ENCODE measurements at regions not wholly inside any gene's neighbourhood (a gene's known extent, or its start where the extent isn't known, plus 50 kb on each side); places are given as distances from the start of the nearest gene placed in this dataset.

DNA sequence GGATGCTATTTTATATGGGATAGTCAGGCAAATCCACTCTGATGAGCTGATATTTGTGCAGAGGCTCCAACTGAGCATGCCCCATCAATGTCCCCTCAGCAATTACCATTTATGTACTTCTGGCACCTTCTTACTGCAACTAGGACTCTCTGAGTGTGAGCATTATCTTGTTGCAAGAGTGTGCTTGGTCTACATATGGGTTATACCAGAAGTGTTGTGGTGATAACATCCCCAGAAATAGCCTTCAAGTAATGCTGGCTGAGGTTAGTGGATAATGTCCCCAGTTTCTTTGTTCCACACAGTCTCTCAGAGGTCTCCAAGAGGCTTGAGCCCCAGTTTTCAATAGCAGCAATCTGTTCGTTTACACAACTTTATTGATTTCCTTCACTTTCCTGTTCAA, 408.6 kb downstream of the JRKL start (continued):
- TF ChIP-seq, protein P1, sequence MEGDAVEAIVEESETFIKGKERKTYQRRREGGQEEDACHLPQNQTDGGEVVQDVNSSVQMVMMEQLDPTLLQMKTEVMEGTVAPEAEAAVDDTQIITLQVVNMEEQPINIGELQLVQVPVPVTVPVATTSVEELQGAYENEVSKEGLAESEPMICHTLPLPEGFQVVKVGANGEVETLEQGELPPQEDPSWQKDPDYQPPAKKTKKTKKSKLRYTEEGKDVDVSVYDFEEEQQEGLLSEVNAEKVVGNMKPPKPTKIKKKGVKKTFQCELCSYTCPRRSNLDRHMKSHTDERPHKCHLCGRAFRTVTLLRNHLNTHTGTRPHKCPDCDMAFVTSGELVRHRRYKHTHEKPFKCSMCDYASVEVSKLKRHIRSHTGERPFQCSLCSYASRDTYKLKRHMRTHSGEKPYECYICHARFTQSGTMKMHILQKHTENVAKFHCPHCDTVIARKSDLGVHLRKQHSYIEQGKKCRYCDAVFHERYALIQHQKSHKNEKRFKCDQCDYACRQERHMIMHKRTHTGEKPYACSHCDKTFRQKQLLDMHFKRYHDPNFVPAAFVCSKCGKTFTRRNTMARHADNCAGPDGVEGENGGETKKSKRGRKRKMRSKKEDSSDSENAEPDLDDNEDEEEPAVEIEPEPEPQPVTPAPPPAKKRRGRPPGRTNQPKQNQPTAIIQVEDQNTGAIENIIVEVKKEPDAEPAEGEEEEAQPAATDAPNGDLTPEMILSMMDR (conservative IDR thresholded peaks at IDR 0.05; ENCODE audit: low read depth in 2 of 2) = no peak
- TF ChIP-seq EZH2 (IDR thresholded peaks at IDR 0.05; ENCODE audit: low read depth, unreplicated experiment) (no peak), EZH2phosphoT487 (IDR thresholded peaks at IDR 0.05; ENCODE audit: unreplicated experiment) (no peak), CREB1 (CRISPR knock-in tag; IDR thresholded peaks at IDR 0.05; ENCODE audit: low read depth) (no peak), POLR2AphosphoS5 (IDR thresholded peaks at IDR 0.05; ENCODE audit: low read depth) (no peak), ZNF331 (CRISPR knock-in tag; IDR thresholded peaks at IDR 0.05; ENCODE audit: low read depth) (no peak), NANOG (IDR thresholded peaks at IDR 0.05; ENCODE audit: borderline replicate concordance) (no peak), ZNF114 (CRISPR knock-in tag; IDR thresholded peaks at IDR 0.05) (no peak)

DNA sequence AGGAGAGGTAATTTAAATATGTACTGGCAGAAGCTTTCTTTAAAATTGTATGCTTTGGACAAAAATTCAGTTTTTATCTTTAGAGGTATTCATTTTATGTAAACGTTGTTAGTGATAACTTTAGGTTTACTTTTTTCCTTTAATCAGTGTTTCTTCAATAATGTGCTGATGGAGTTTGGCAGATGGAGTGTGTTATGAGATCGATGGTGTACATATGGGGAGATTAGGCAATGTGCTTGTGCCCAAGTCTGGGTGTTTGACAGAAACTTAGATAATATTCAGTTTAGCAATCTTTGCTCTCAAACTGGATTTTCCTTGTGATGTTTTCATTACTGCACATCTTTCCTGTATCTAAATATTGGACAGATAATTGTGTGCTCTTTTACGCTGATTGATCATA, 425.4 kb downstream of the JRKL start:
- Histone ChIP-seq H3F3A (replicated peaks; ENCODE audit: low read depth) (no peaks in the 10 kb centered on the region), H2AFZ (no peak overlapping the region), H3K4me1 (ENCODE audit: insufficient read depth) (no peaks in the 10 kb centered on the region), H3K27me3 (ENCODE audit: insufficient read depth) (no peaks in the 10 kb centered on the region), H3K9me2 (ENCODE audit: insufficient read depth) (0 out of 2 replicates have a peak, but pooled peaks cover 3% of the 10 kb centered on the region), H3K4me2 (no peak overlapping the region), H3K79me2 (replicated peaks; ENCODE audit: insufficient read depth) (no peaks in the 10 kb centered on the region), H3K36me3 (ENCODE audit: insufficient read depth) (no peaks in the 10 kb centered on the region), H3K4me3 (no peak overlapping the region), H4K20me1 (replicated peaks; ENCODE audit: insufficient read depth) (no peaks in the 10 kb centered on the region), H3K27ac (ENCODE audit: low read depth) (no peak overlapping the region)
- Mint-ChIP-seq H3K36me3 (ENCODE audit: low read depth) (no peaks in the 10 kb centered on the region), H3K9me3 (no peaks in the 10 kb centered on the region; the same call in 2 of the 3 replicates), H3K4me3 (no peak overlapping the region), H3K27me3 (ENCODE audit: insufficient read depth, low read depth, poor library complexity) (peaks cover 2% of the 10 kb centered on the region), H3K4me1 (peaks cover 6% of the 10 kb centered on the region; the same call in 2 of the 3 replicates), H3K27ac (no peak overlapping the region)
- no peak for DNase-seq (ENCODE audit: low spot score)
- ATAC-seq = no peak
- TF ChIP-seq ZNF114 (CRISPR knock-in tag; IDR thresholded peaks at IDR 0.05) (no peak), STAT1 (IDR thresholded peaks at IDR 0.05; ENCODE audit: unreplicated experiment) (no peak), ZNF462 (CRISPR knock-in tag; IDR thresholded peaks at IDR 0.05) (no peak), REST (IDR thresholded peaks at IDR 0.05; ENCODE audit: unreplicated experiment) (no peak), EZH2 (IDR thresholded peaks at IDR 0.05; ENCODE audit: low read depth, unreplicated experiment) (no peak), ZNF331 (CRISPR knock-in tag; IDR thresholded peaks at IDR 0.05; ENCODE audit: low read depth) (no peak), EZH2phosphoT487 (IDR thresholded peaks at IDR 0.05; ENCODE audit: unreplicated experiment) (no peak), CREB1 (CRISPR knock-in tag; IDR thresholded peaks at IDR 0.05; ENCODE audit: low read depth) (no peak), NANOG (IDR thresholded peaks at IDR 0.05; ENCODE audit: borderline replicate concordance) (no peak), POLR2AphosphoS5 (IDR thresholded peaks at IDR 0.05; ENCODE audit: low read depth) (no peak)
- TF ChIP-seq, protein P2, sequence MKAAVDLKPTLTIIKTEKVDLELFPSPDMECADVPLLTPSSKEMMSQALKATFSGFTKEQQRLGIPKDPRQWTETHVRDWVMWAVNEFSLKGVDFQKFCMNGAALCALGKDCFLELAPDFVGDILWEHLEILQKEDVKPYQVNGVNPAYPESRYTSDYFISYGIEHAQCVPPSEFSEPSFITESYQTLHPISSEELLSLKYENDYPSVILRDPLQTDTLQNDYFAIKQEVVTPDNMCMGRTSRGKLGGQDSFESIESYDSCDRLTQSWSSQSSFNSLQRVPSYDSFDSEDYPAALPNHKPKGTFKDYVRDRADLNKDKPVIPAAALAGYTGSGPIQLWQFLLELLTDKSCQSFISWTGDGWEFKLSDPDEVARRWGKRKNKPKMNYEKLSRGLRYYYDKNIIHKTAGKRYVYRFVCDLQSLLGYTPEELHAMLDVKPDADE (IDR thresholded peaks at IDR 0.05) = no peak

Data from GM23338 (cell line).